Erythroblast (primary cell): ENCODE measurements at regions not wholly inside any gene's neighbourhood (a gene's known extent, or its start where the extent isn't known, plus 50 kb on each side); places are given as distances from the start of the nearest gene placed in this dataset.

Experiments used
- DNase-seq, 2 experiments: peaks; one replicate each; lab custom pipeline; 2025; lab: John Stamatoyannopoulos, UW
- GATA1 ChIP-seq: IDR thresholded peaks from 2 replicates; pipeline ENCODE4 v1.6.1; 2011; ENCODE audit warnings: low read depth, mild to moderate bottlenecking, control low read depth, low read length, moderate library complexity
- POLR2A ChIP-seq: IDR thresholded peaks from 2 replicates; pipeline ENCODE4 v1.6.1; 2011; ENCODE audit warnings: mild to moderate bottlenecking, low read length

DNA sequence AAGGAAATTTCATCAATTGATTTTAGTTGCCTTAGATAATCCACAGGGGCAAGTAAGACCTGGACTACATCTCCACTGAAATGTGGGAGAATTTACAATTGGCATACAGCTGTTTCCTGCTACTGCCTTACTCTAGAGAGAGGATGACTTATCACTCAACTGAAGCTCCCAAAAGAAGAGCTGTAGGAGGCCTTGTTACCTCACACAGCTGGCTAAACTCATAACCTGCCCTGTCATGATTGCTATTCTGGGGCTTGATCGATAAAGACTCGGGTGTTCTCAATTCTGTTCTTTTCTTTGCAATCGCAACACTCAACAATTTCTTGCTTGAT is 1396.4 kb downstream of the EFNB2 start:
- peak in 1 of 2 experiments; percentile 54 for DNase-seq

DNA sequence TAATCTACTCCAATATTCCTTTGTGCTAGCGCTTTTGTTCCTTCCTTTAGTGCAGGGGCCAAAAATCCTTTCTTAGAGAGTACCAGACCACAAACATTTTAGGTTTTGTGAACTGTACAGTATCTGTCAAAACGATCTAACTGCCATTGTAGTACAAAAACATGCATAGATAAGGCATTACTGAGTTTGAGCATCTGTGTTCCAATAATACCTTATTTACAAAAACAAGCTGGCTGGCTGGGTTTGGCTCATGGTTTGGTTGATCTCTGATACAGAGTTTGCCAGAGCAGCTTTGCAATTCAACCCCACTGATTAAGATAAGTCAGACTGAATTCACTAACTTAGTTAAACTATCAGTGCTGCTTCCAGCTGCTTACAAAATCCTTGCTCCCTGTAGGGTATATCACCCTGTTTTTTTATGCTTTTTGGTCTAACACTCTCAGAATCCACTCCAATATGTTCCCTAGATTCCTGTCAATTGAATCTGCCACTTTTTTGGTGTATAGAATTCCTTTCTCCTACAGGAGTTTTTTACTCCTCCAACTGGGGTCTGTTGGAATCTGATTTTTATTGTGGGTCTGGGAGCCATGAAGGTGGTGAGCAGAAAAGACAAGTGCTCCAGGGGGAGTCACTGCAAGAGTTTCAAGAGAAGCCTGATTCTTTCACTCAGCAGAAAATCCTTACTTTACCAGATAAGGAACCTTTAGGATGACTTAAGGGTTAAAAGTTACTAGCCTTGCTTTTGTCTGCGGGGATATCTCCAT is 1399.4 kb downstream of the EFNB2 start:
- DNase-seq, result peak in 1 of 2 experiments; percentile 49
- TF ChIP-seq GATA1 (no peak), POLR2A (no peak)

More for the DNA sequence above, 1396.4 kb downstream of the EFNB2 start:
- TF ChIP-seq POLR2A (no peak), GATA1 (no peak)

DNA sequence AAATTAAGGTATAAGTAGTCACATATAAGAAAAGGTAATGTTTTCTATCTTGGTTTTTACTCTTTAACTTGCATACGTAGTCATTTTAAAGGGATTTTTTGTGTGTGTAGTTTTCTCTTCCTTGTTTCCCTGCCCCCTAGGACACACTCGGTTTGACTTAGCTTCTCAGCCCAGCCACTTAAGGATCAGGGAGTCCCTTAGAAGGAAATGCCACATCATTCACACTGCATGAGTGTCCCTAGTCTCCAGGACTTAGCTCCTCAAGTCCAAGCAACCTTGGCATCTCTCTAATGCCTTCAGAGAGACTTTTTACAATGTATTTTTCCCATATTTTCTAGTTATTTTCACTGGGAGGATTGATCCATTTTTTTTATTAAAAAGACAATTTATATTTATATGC is 1407.7 kb downstream of the EFNB2 start:
- no peak for DNase-seq
- TF ChIP-seq POLR2A (no peak), GATA1 (no peak)

DNA sequence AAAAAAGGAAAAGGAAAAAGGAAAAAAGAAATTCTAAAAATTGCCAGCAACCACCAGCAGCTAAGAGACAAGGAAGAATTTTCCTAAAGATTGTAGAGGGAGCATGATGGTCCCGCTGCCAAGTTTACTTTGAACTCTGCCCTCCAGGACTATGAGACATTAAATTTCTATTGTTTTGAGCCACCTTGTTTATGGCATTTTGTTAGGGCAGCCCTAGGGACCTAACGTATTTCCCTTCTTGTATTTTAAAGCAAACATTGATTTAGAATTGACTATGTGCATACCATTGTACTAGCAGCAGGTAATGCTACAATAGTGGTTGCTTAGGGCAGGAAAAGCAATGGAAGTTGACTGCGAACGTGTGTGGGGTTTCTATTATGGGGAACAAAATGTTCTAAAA is 1414.2 kb downstream of the EFNB2 start:
- TF ChIP-seq GATA1, result no peak
- no peak for TF ChIP-seq POLR2A
- no peak for DNase-seq

DNA sequence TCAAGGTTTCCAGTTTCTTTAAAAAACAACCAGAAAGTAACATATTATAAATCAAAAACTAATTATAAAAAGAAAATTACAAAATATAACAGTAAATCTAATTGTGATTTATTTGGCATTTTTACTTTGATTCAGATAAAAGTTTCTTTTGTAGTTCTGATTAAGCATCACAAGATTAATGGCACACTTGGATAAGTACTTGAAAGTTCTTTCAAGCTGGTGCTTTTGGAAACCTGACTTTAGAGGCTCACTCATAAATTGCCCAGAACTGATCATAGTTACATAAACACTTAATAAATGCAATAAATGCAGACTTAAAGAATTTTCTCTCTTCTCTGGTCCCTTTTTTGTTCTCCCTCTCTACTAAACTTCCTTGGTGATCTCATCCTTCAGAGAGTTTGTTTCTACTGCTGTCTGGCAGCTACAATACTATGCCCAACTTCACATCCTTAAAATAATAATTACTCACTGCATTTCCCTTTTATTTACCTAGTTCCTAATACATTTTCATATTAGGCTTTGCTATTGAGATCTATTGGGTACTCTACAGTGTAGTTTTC is 1417.0 kb downstream of the EFNB2 start:
- DNase-seq, result no peak
- no peak for TF ChIP-seq POLR2A
- no peak for TF ChIP-seq GATA1

DNA sequence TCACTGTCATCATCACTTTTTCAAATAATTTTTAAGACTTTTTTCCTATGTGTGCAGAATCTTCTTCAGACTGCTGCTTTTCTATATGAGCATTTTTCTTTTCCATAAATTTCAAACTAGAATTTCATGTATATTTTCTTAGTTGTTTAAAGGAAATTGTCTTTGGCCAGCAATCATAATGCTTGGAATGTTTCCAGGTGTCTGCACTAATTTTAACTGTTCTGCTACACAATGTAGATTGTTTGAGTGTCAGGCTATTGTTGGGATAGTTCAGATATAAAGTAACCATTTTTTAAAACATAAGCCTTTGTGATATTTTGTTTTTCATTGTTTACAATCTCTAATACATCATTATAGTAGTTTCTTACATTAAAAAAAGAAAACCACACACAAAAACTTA is 1418.5 kb downstream of the EFNB2 start:
- no peak for DNase-seq
- TF ChIP-seq POLR2A (no peak), GATA1 (no peak)

DNA sequence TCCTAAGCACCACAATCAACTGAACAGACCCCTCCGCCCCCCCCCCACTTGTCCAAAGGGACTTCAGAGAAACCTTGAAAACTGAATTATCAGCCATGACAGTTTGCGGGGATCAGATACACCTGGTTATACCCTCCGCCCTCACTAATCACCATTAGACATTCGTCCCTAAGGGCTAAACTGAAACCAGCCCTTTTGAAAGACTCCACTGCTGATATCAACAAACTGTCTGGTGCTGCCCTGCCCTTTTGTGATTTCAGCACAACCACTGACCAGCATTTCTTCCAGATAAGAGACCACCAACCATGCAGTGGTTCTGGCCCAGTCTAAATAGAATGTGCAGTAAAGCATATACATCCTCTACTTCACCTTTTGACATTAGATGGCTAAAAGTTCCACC is 1422.9 kb downstream of the EFNB2 start:
- peak; percentile 16 to 81 for DNase-seq
- TF ChIP-seq POLR2A (no peak), GATA1 (no peak)

DNA sequence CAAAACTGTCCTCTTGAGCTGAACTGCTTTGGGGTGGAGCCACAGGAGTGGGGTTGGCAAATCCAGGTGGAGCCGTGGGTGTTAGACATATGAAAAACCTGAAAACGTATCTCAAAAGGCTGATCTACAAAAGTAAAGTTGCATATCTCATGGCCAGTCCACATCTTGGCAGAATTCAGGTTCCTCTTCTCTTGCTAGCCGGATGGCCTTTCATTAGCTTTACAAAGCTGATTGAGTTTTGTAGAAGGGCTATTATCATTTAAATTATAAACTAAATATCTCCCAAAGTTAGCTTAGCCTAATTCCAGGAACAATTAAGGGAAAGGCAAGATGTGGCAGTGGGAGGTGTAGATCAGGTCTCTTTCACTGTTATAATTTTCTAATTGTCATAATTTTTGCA is 1427.7 kb downstream of the EFNB2 start:
- TF ChIP-seq POLR2A (no peak), GATA1 (no peak)
- DNase-seq, result no peak

DNA sequence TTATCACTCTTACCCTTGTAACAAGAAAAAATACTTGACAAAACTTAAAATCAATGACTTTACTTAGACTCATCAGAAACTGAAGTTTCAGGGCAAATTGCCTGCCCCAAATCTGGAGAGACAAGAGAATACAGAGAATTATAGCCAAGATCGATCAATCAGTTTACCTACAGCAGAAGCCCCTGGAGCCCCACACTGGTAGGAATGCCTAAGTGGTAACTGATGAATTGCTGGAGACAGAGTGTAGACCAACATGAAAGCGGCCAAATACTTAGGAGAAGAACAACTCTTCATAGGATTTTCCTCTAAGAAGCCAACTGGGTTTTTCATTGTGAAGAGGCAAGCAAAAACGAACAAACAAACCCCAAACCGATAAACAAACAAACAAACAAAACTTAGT is 1430.0 kb downstream of the EFNB2 start:
- DNase-seq, result no peak
- TF ChIP-seq GATA1 (no peak), POLR2A (no peak)

DNA sequence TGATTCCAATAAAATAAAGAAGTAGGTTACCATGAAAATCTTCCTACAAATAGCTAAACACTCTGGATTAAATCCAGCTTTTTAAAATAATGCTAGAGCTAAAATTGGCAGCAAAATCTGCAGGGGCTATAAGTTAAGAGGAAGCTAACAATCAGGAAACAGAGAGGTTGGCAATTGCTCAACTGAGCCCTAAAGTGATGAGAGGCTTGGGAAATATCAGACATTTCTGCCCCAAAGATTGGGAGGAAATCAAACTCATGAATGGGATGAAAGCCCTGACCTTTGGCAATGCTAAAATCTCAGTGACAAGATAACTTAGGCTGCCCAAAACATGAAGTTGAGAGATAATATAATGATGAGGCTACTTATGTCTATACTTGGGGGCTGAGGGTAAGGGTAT is 1437.9 kb downstream of the EFNB2 start:
- DNase-seq, result no peak
- TF ChIP-seq POLR2A, result no peak
- no peak for TF ChIP-seq GATA1

DNA sequence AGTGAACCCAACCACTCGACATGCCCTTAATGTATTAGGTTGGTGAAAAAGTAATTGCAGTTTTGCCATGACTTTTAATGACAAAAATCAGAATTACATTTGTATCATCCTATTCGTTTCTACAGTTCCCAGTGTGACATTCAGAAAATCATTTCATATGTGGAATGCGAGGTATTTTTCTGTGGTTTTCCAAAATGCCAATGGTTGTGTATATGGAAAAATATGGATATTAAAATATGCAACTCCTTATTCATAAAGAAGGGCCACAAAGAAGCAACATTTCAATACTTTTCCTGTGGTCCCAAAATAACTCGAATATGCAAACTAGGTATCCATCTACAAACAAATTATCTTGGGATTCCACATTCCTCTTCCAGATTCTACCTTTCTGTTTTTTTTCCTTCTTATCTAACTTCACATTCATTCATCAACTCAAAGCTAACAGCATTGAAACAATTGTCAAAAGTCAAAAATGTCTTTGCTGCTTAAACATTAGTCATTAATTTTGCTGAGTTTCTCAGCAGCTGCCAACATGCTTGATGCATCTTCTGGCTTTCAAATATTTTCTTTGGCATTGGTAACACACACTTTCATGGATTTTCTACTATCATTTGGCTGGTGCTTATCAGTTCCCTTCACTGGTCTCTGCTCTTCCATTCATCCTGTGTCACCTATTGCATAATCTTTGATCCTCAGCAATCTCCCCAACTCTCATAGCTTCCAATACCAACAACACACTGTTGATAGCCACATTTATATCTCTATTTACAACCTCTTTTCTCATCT is 1445.4 kb downstream of the EFNB2 start:
- no peak for TF ChIP-seq POLR2A
- no peak for TF ChIP-seq GATA1
- no peak for DNase-seq

DNA sequence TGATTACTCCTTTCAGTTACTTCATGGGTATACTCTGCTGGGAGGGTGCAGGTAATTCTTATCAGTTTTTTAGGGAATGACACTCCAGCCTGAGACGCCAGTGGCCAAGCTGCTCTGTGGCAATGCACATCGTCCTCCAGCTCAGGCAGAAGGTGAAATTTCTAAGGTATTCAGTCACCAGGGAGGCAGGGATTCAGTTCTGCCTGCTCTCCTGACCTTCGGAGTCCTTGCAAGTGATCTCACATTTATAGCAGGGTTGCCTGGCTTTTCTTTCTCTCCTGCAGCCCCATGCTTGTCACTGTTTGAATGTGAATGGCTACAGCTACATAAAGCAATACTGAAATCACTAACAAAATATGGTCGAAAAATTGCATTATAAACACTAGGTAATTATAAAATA is 1447.5 kb downstream of the EFNB2 start:
- TF ChIP-seq POLR2A, result no peak
- no peak for TF ChIP-seq GATA1
- DNase-seq, result no peak

DNA sequence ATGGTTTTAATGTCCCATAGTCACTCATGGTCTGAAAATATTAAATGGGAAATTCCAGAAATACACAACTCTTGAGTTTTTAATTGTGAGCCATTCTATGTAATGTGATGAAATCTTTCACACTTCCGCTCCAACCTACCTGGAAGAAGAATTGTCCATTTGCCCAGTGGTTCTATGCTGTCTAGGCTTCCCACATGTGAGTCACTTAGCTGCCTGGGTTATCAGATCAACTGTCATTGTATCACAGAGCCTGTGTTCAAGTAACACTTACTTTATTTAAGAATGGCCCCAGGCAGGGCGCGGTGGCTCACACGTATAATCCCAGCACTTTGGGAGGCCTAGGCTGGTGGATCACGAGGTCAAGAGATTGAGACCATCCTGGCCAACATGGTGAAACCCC is 1450.5 kb downstream of the EFNB2 start:
- DNase-seq, result no peak
- no peak for TF ChIP-seq GATA1
- no peak for TF ChIP-seq POLR2A

DNA sequence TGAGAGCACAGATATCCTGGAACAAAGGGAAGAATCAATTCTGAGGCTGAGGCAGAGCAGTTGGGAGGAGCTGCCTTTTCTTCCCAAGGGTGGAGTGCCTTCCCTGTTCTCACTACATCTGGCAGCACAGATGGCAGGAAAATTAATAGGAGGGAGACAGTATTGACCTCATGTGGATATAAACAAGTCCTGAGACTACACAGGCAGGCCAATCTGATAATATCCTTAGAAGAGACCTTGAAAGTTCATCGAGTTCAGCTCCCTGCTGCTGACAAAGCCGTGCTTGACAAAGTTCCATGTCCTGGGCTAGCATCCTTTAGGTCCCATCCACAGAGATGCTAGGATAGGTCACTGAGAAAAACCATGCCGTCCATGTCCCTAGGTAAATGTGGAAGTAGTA is 1451.5 kb downstream of the EFNB2 start:
- TF ChIP-seq GATA1 (no peak), POLR2A (no peak)
- DNase-seq, result no peak
